GM08714 (cell line): ENCODE measurements at regions not wholly inside any gene's neighbourhood (a gene's known extent, or its start where the extent isn't known, plus 50 kb on each side); places are given as distances from the start of the nearest gene placed in this dataset.
A peak's percentile ranks its signal among the peaks of the same experiment; 100 is the strongest.

ENCODE experiments used
- H3K4me3 ChIP-seq: fragments of 200-500 bp; sonication (Bioruptor generic); 2 replicates; pipeline ENCODE4 v1.5.1; 2014; ENCODE audit warnings: mild to moderate bottlenecking, low read length, inconsistent platforms
- ZNF274 ChIP-seq: IDR thresholded peaks from 2 replicates; pipeline ENCODE4 v1.6.1; 2012; ENCODE audit warnings: mild to moderate bottlenecking, low read depth, low read length

DNA sequence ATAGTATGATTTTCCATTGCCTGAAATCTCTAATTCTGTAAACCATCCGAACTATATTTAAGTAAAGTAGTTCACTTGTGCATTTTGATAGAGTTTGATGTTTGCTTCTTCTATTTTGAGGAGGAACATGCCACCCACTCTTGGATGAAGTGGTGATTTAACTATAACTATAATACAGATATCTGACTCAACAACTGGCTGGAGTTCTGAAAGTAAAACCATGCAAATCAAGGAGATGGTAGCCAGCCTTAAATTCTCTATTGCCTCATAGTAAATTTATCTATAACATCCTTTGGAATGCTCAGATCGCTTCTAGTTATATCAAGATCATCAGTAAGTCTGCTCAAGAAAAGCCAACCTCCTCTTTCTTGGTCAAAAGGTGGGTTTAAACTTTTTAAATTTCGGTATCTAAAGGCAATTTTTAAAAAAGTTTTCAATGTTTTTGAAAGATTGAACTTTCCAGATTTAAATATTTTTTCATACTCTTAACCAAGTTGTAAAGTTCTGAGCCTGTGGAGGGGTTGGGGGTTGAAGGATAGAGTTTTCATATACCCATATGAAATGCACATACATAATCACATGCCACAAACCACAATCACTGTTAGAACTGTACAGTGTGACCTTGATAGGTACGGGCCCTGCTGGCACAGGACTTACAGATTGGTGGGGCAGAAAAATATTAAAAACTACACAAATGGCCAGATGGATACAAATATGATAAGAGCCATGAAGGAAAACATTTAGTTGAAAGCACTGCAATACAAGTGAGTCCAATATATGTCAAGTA, 90.5 kb upstream of the RFC3 start:
- no peak for TF ChIP-seq ZNF274
- H3K4me3 ChIP-seq, result no peak overlapping the region

DNA sequence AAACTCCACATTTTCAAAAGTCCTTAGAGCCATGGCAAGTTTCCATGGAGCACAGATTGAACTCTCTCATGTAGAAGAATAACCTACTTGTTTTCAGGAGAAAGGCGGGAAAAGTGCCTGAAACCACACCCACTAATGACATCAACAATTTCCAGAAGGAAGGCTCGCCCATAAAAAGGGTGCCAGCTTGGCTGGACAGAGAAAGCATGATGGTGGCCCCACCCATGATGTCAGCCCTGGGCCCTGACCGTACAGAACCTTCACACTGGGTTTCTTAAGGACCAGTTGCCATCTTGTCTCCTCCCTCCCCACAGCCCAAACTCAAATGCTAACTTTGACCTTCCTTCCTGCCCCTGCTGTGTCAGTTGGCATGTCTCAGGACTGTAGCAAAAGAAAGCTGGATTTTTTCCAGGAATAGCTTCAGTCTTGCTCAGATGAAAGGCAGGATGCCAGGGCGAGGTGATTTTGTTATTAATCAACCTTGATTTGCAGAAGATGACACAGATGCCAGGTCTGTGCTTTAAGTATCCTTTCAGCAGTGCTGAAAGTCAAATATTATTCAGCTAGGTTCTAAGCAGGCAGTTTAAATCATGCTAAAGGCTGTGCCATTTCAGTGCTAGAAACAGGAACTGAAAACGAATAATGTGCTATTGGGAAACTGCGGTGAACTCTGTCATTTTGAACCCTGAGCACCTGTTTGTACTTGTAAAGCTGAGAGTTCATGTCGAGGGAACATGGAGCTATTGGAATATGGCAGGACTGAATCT, 89.5 kb upstream of the RFC3 start:
- no peak for TF ChIP-seq ZNF274
- peak overlapping the region; percentile 23; the same call in 1 of the 2 replicates for H3K4me3 ChIP-seq

DNA sequence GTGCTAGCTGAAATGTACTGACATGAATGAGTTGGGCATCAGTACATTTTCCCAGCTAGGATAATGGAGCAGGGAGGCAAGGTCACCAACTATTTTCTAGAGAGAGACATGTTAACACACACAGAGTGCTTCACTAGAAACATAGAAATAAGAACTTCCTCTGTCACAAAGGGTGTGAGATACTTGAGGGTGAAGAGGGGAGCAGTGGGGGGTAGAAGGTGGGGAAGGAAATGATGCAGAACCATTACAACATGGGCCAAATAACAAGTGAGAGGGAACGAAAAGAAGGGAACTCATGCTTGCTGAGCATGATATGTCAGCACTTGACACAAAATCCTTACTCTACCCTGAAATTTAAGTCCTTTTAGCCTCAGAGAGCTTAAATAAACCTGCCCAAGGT, 87.8 kb upstream of the RFC3 start:
- TF ChIP-seq ZNF274, result no peak

DNA sequence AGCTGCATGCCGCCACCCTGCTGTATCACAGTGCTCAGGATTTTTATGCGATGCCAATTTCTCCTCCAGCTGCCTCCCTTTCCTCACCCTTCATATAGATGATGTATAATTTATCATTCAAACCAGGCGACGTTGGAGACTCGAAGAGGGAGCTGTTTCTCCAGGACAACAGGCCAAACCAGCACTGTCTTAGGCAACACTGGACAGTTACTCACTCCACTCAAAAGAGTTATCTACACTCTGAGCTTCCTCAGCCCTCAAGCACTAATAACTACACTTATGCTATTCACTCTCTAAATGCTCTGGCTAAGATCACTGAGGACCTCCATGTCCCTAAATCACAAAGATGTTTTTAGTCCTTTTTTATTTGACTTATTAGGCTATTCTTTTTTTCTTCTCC, 87.3 kb upstream of the RFC3 start:
- no peak for TF ChIP-seq ZNF274
- no peak overlapping the region for H3K4me3 ChIP-seq

More for the DNA sequence above, 87.8 kb upstream of the RFC3 start:
- no peak overlapping the region for H3K4me3 ChIP-seq

DNA sequence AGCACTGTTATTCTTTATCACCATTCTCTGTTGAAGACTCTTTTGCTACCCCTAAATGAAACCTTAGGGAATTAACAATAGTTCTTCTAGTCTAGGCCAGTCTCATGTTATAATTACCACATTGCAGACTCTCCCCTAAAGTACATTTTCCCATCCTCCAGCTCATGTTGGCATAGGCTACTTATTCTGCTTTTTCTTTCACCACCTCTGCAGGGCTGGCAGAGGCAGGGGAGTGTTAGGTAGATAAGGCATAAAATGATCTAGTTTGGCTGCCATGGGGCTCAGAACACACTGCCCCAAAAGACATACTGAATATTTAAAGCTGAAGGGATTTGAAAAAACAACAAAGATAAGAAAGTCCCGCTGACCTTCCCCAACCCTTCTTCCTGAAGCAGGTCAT, 82.7 kb upstream of the RFC3 start:
- no peak overlapping the region for H3K4me3 ChIP-seq
- no peak for TF ChIP-seq ZNF274

DNA sequence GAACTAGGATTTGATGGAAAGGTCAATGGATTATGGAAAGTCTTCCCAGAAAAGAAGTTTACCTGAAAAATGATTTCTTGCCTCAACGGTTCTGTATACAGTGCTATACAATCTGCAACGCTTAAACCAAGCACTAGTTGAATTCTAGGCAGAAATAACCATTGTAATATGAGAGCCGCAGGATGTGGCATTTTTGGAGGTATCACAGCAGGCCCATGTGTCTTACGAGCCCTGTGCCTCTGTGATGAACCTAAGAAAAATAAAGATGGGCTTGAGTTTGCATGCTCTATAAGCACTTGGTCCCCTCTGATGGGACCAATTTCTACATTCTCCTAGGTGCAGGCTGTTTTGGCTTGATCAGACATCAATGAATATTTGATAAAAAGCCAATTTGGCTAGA, 78.7 kb upstream of the RFC3 start:
- no peak for TF ChIP-seq ZNF274
- H3K4me3 ChIP-seq, result no peak overlapping the region

DNA sequence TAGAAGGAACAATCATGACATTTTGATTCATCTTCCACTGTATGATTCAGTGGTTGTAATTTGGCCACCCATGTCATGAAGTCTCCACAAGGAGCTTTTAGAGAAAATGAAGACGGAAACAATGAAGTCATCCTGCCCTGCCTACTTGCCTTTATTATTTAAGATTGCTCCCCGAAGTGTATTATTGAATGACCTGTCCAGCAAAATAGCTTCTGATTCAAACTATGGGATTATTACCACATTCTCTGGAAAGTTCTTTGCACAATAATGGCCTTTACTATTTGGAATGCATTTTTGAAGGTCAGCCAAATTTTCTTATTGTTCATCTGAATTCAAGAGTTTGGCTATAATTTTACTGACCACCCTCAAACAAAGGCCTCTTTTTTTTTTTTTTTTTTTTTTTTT, 77.8 kb upstream of the RFC3 start:
- H3K4me3 ChIP-seq, result no peak overlapping the region
- TF ChIP-seq ZNF274, result no peak

DNA sequence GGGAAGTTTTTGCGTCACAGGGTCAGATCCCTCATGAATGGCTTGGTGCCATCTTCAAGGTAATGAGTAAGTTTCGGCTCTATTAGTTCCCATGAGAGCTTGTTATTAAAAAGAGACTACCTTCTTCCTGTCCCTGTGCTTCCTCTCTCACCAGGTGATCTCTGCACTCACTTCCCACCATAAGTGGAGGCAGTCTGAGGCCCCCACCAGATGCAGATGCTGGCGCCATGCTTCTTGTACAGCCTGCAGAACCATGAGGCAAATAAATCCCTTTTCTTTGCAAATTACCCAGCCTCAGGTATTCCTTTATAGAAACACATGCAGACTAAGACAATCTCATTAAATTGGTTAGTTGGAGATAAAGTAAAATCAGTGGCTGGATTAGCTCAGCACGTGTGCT, 75.6 kb upstream of the RFC3 start:
- no peak for TF ChIP-seq ZNF274
- no peak overlapping the region for H3K4me3 ChIP-seq

DNA sequence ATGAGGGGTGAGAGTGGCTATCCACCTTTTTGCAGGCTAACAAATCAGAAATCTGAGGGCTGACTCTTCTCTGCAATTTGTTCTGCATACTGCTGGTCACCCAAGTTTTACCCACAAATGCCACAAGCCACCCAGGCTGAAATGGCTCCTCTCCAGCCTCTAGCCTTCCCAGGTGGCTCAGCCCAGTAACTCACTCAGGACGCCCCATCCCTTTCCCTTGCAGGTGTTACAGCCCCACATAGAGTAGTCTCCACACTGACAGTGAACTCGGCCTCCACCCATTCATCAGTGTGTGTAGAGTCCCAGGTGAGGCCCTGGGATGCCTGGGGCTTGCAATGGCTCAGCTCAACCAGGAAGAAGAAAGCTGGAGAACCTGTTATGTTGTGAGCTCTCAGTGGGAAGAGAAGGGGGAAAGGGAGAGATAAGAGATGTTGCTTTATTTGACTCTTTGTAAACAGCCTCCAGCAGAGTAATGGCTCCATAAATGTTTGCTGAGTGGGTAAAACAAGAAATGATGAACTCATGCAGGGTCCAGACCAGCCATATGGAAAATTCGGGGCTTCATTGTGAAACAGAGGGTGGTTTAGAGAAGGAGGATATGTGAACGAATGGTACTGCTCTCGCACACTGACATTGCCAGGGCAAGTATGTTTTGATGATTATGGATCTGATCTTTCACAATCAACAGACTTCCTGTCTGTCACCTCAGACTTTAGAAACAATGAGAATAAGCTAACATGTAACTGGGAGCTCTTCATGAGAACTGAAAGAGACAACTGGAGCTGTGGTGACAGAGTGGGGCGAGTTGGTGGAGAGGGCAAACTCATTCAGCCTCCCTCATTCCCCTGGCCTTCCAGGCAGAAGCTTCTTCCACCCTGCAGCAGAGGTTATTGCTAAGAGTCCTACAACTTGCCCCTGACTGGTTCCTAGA, 74.2 kb upstream of the RFC3 start:
- TF ChIP-seq ZNF274, result no peak
- H3K4me3 ChIP-seq, result no peak overlapping the region

DNA sequence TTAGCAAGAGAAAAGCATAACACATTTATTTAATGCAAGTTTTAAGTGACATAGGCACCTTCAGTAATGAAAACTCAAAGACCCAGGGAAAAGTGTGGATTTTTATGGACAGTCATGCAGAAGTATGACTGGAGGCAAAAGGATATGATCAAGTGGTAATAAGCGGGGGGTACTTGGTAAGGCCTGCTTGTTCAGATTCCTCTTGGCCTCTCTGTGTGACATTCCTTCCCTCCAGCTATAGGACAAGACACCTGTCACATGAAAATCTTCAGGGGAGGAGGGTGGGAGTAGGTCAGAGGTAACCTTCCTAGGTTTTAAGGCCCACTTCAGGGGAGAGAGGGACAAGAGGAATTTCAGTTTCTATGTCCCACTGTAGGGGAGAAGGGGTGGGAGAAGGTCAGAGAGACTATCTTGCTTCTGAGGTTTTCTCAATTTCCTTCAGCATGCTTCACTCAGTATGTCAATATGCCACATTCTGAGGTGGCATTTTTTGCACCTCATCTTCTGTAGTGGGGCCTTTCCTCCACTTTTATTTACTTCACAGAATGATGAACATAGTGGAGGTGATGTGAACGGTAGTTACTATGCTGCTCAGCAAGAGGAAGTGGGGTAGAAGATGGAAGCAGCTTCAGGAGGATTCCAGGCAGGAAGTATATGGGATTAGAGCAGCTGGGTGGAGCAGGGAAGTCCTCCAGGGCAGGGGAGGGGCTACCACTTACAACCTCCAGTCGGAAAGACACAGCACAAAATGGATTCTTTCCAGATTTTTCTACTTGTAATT, 73.2 kb upstream of the RFC3 start:
- no peak for TF ChIP-seq ZNF274
- no peak overlapping the region for H3K4me3 ChIP-seq

DNA sequence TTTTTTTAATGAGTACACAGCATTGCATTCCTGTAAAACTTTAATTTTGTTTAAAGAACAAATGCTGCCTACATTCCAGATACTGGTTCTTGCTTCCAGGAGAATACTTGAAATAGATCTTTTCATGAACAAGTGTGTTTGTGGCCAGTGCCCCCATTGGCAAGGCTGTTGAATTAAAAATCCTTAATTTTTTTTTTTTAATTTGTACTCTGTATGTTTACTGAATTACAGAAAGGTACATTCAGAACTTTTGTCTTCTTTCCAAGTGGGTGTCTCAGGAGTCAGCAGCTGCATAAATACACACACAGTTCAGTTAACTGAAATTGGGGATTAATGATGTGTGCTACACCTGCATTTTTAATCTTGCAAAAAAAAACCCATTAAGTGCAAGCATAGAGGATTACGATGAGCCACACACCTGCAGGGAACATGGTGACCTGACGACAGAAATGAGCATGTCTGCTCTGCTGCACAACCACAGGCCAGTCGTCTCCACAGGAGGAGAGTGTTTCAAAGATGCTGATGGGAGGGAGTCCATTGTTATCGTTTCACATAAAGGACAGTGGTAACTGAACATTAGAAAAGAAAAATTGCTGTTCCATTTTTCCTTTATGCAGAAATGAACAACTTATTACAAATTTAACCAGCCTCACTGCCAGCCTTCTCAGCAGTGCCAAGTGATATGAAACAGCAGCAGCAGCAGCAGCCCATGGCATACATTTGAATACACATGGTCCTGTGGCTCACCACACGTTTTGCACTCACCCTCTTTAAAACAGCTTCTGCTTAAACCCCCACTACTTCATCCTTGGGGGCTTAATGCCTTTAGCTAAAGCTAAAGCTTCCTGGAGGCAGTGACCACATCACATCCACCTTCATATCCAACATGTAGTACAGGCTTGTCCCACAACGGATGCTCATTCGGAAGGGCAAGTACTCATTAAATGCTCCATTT, 72.3 kb upstream of the RFC3 start:
- H3K4me3 ChIP-seq, result no peak overlapping the region; the same call in 1 of the 2 replicates

DNA sequence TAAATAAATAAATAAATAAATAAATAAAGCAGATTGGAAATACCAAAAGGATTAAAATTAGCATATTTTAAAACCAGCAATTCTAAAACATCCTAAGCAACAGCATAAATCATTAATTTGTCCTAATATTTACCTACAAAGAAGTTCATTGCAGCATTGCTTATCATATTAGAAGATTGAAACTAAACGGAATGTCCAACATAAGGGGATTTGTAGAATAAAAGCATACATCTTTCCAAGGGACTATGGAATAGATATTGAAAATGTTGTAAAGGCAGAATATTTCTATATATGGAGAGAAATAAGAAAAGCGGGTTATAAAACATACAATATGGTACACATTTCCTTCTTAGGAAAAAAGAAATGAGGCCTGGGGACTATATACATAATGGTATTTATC, 71.1 kb upstream of the RFC3 start:
- no peak for TF ChIP-seq ZNF274
- no peak overlapping the region for H3K4me3 ChIP-seq

More for the DNA sequence above, 72.3 kb upstream of the RFC3 start:
- no peak for TF ChIP-seq ZNF274
